GM18526 (cell line): ENCODE measurements at regions not wholly inside any gene's neighbourhood (a gene's known extent, or its start where the extent isn't known, plus 50 kb on each side); places are given as distances from the start of the nearest gene placed in this dataset.

Experiments used
- POLR2A ChIP-seq: IDR thresholded peaks from 3 replicates; pipeline ENCODE4 v1.6.1; 2011; ENCODE audit not compliant: insufficient read length; ENCODE audit errors: extremely low read depth

- no peak for TF ChIP-seq POLR2A
Measured at GRCh38 chr14:65297744-65298143, 114.8 kb upstream of the FUT8 start.

- no peak for TF ChIP-seq POLR2A
Measured at GRCh38 chr14:65299826-65300225, 112.7 kb upstream of the FUT8 start.

- peak; percentile 43 for TF ChIP-seq POLR2A
Measured at GRCh38 chr14:65301862-65302539, 110.5 kb upstream of the FUT8 start.

- TF ChIP-seq POLR2A = no peak
Measured at GRCh38 chr14:65302571-65303189, 109.8 kb upstream of the FUT8 start.

GRCh38 chr14:65303190-65303898, 109.2 kb upstream of the FUT8 start:
- no peak for TF ChIP-seq POLR2A

GRCh38 chr14:65303899-65304222, 108.7 kb upstream of the FUT8 start:
- no peak for TF ChIP-seq POLR2A

- TF ChIP-seq POLR2A = no peak
Measured at GRCh38 chr14:65304239-65304638, 108.3 kb upstream of the FUT8 start.

DNA sequence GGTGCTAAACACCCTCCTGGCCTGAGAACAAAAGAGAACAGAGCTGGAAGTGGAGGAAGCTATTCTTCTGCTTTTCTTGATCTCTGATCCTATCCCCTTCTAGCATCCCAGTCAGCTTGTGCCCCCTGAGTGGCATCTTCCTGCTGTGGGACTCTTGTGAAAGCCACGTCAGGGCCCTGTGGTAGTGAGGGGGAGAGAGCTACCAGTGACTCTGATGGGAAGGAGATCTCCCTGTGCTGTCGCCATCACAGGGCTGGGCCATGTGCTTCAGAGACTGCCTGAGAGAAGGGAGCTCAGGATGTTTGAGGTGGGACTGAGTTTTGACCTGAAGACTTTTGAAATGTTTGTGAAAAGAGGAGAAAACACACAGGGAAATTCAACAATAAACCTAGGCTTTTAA, 107.6 kb upstream of the FUT8 start:
- no peak for TF ChIP-seq POLR2A

DNA sequence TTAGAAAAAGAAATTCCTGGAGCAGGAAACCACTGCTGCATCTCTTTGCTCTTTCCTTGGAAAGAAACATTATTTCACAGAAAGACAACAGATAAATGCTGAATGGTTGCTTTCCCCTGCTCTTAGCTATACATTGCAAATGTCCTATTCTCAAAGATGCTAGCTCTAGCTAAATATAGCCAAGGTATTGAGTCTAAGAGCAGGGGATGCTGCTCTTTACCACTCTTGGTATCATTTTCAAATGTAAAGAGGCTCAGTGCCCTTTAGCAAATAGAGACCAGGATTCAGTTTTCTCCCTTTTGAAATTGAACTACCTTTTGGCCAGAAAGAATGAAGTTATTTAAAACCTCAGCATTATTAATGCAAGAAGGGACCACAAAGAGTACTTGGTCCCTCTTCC, 104.0 kb upstream of the FUT8 start:
- no peak for TF ChIP-seq POLR2A

- TF ChIP-seq POLR2A = no peak
Measured at GRCh38 chr14:65310568-65310967, 102.0 kb upstream of the FUT8 start.

- no peak for TF ChIP-seq POLR2A
Measured at GRCh38 chr14:65312859-65313258, 99.7 kb upstream of the FUT8 start.

- no peak for TF ChIP-seq POLR2A
Measured at GRCh38 chr14:65318636-65319506, 93.7 kb upstream of the FUT8 start.

DNA sequence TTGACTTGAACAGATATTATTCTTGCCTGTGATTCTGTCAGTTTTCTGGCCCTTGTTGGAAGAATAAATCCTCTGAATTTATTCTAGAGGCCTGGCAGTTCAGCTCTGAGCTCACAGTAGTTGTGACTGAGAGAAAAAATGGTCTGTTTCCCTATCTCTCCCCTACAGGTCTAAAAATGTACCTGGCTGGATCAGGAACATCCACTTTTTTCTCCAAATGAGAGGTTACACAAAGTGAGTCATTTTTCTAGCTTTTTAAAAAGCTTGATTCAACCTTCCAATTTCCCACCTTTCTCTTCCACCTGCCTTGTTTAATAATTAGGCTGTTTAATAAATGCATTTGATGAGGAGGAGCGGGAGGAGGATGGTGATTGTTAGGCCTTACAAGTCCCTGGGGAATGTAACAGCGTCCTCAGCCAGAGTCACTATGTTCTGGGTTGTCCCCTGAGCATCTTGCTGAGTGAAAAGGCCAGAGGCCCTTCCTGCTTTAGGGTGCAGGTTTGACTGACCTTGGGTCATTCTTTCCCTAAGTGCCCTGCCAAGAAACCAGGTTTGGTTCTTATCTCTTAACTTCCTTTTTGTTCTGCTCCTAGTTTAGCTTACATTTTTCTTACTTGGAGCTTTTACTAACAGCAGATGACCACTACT, 91.7 kb upstream of the FUT8 start:
- TF ChIP-seq POLR2A = no peak

- TF ChIP-seq POLR2A = no peak
Measured at GRCh38 chr14:65321370-65321875, 91.1 kb upstream of the FUT8 start.

GRCh38 chr14:65329481-65329880, 83.0 kb upstream of the FUT8 start:
- no peak for TF ChIP-seq POLR2A
